Caco-2 (cell line): ENCODE measurements at regions not wholly inside any gene's neighbourhood (a gene's known extent, or its start where the extent isn't known, plus 50 kb on each side); places are given as distances from the start of the nearest gene placed in this dataset.

ENCODE experiments used
- BruUV-seq: library from RNA; stranded (reverse); fragments of 400-500 nt; replicated peaks from 2 replicates; lab custom pipeline; 2021; lab: Mats Ljungman, UMichigan
- CTCF ChIA-PET: fragments of 300-600 bp; sonication (Branson Sonifier 250); formaldehyde crosslinking; loops from one replicate; lab custom pipeline; 2022; ENCODE audit warnings: antibody characterized with exemption; lab: Charles Lee
- POLR2A ChIA-PET: fragments of 300-600 bp; sonication (Branson Sonifier 250); formaldehyde crosslinking; loops from one replicate; lab custom pipeline; 2022; ENCODE audit warnings: antibody characterized with exemption; lab: Charles Lee
- DNase-seq, 2 experiments: peaks; one replicate each; pipeline versions ENCODE4 v3.0.0 to v3.0.0-alpha.2; 2020 to 2022
- H3K27me3 ChIP-seq: replicated peaks from 2 replicates; pipeline ENCODE4 v1.6.0; 2011; ENCODE audit warnings: low read length; ENCODE audit not compliant: control insufficient read depth, insufficient read depth
- H3K36me3 ChIP-seq: 2 replicates; pipeline ENCODE4 v1.5.1; 2011; ENCODE audit warnings: low read length; ENCODE audit not compliant: control insufficient read depth, insufficient read depth
- H3K4me1 ChIP-seq: fragments of 250-450 bp; sonication (Bioruptor Pico); 2 replicates; pipeline ENCODE4 v1.5.1; 2020; ENCODE audit warnings: mild to moderate bottlenecking
- H3K4me3 ChIP-seq: 2 replicates; pipeline ENCODE4 v1.5.1; 2011; ENCODE audit warnings: low read depth, mild to moderate bottlenecking, control low read depth, low read length
- H3K9me3 ChIP-seq: fragments of 250-450 bp; sonication (Bioruptor Pico); 2 replicates; pipeline ENCODE4 v1.5.1; 2020; ENCODE audit warnings: mild to moderate bottlenecking, moderate library complexity
- H3K27ac Mint-ChIP-seq: one replicate; pipeline ENCODE4 v1.8.0; 2022; ENCODE audit warnings: mixed read lengths; ENCODE audit not compliant: unreplicated experiment
- H3K27me3 Mint-ChIP-seq: one replicate; pipeline ENCODE4 v1.8.0; 2022; ENCODE audit warnings: mixed read lengths; ENCODE audit not compliant: insufficient read depth, unreplicated experiment
- H3K36me3 Mint-ChIP-seq: one replicate; pipeline ENCODE4 v1.8.0; 2022; ENCODE audit warnings: mild to moderate bottlenecking, mixed read lengths; ENCODE audit not compliant: insufficient read depth, unreplicated experiment
- H3K4me1 Mint-ChIP-seq: one replicate; pipeline ENCODE4 v1.8.0; 2022; ENCODE audit warnings: low read depth, mixed read lengths; ENCODE audit not compliant: unreplicated experiment
- H3K4me3 Mint-ChIP-seq: one replicate; pipeline ENCODE4 v1.8.0; 2022; ENCODE audit warnings: mild to moderate bottlenecking, moderate library complexity, mixed read lengths; ENCODE audit not compliant: unreplicated experiment
- H3K9me3 Mint-ChIP-seq: one replicate; pipeline ENCODE4 v1.8.0; 2022; ENCODE audit warnings: mixed read lengths; ENCODE audit not compliant: unreplicated experiment
- CTCF ChIP-seq, 2 experiments: fragments of 200-600 bp in 1 of 2; IDR thresholded peaks; 1 replicate in 1 of 2; 2 replicates in 1 of 2; pipeline versions ENCODE4 v1.5.1 to v1.8.0; 2011 to 2022; ENCODE audit warnings: antibody characterized with exemption in 1 of 2, control low read depth in 1 of 2, inconsistent platforms in 1 of 2, low read depth in 1 of 2, low read length in 1 of 2, mild to moderate bottlenecking in 1 of 2, moderate library complexity in 1 of 2; ENCODE audit not compliant: insufficient read depth in 1 of 2, severe bottlenecking in 1 of 2, unreplicated experiment in 1 of 2
- intact Hi-C: fragments of 100-400 bp; cut with micrococcal nuclease; formaldehyde crosslinking; loops from one replicate; pipeline ENCODE4 v1.10.0; 2022; ENCODE audit not compliant: unreplicated experiment

GRCh38 chr1:213737398-213738035, 250.3 kb upstream of the PROX1 start:
- no peak for DNase-seq
- ChIA-PET POLR2A (no interaction called here), CTCF (no interaction called here)
- no peaks in the 10 kb centered on the region for H3K4me1 Mint-ChIP-seq
- Histone ChIP-seq H3K27me3 (no peaks in the 10 kb centered on the region), H3K9me3 (no peaks in the 10 kb centered on the region), H3K4me1 (peaks cover 15% of the 10 kb centered on the region), H3K4me3 (no peak overlapping the region), H3K36me3 (no peaks in the 10 kb centered on the region)
- TF ChIP-seq CTCF (IDR thresholded peaks at IDR 0.05; ENCODE audit: insufficient read depth in 1 of 2, low read depth in 1 of 2, low read length in 1 of 2, severe bottlenecking in 1 of 2, unreplicated experiment in 1 of 2) = no peak
- BruUV-seq = no TSS peak
- intact Hi-C loops = no loop called here
- no peaks in the 10 kb centered on the region for H3K9me3 Mint-ChIP-seq
- no peak overlapping the region for H3K27ac Mint-ChIP-seq
- no peaks in the 10 kb centered on the region for H3K27me3 Mint-ChIP-seq
- no peak overlapping the region for H3K4me3 Mint-ChIP-seq
- H3K36me3 Mint-ChIP-seq = no peaks in the 10 kb centered on the region

GRCh38 chr1:213738658-213739057, 249.1 kb upstream of the PROX1 start:
- Histone ChIP-seq H3K9me3 (no peaks in the 10 kb centered on the region), H3K4me1 (peaks cover 11% of the 10 kb centered on the region), H3K27me3 (no peaks in the 10 kb centered on the region), H3K4me3 (no peak overlapping the region), H3K36me3 (no peaks in the 10 kb centered on the region)
- H3K9me3 Mint-ChIP-seq = peaks cover 9% of the 10 kb centered on the region
- no peak for TF ChIP-seq CTCF (IDR thresholded peaks at IDR 0.05; ENCODE audit: insufficient read depth in 1 of 2, low read depth in 1 of 2, low read length in 1 of 2, severe bottlenecking in 1 of 2, unreplicated experiment in 1 of 2)
- CTCF ChIA-PET = no interaction called here
- intact Hi-C loops = no loop called here
- no peaks in the 10 kb centered on the region for H3K4me1 Mint-ChIP-seq
- no TSS peak for BruUV-seq
- no peak for DNase-seq
- H3K27ac Mint-ChIP-seq = no peak overlapping the region
- no peaks in the 10 kb centered on the region for H3K36me3 Mint-ChIP-seq
- no peak overlapping the region for H3K4me3 Mint-ChIP-seq
- H3K27me3 Mint-ChIP-seq = no peaks in the 10 kb centered on the region
- POLR2A ChIA-PET = no interaction called here

GRCh38 chr1:213742992-213743391, 244.8 kb upstream of the PROX1 start:
- H3K4me3 Mint-ChIP-seq = no peak overlapping the region
- Histone ChIP-seq H3K9me3 (no peaks in the 10 kb centered on the region), H3K36me3 (no peaks in the 10 kb centered on the region), H3K4me3 (no peak overlapping the region), H3K27me3 (no peaks in the 10 kb centered on the region), H3K4me1 (no peaks in the 10 kb centered on the region)
- H3K36me3 Mint-ChIP-seq = no peaks in the 10 kb centered on the region
- H3K9me3 Mint-ChIP-seq = peaks cover 9% of the 10 kb centered on the region
- ChIA-PET POLR2A (no interaction called here), CTCF (no interaction called here)
- no peaks in the 10 kb centered on the region for H3K27me3 Mint-ChIP-seq
- no peak overlapping the region for H3K27ac Mint-ChIP-seq
- no peak for TF ChIP-seq CTCF (IDR thresholded peaks at IDR 0.05; ENCODE audit: insufficient read depth in 1 of 2, low read depth in 1 of 2, low read length in 1 of 2, severe bottlenecking in 1 of 2, unreplicated experiment in 1 of 2)
- no TSS peak for BruUV-seq
- intact Hi-C loops = no loop called here
- DNase-seq = no peak
- H3K4me1 Mint-ChIP-seq = no peaks in the 10 kb centered on the region
